ENCODE measurements at regions not wholly inside any gene's neighbourhood (a gene's known extent, or its start where the extent isn't known, plus 50 kb on each side); places are given as distances from the start of the nearest gene placed in this dataset.

GRCh38 chr21:23951251-23951650 is 1656.0 kb downstream of the MRPL39 start:
- TF ChIP-seq ZBTB7A (IDR thresholded peaks at IDR 0.05; ENCODE audit: low read depth) (no peak), TEAD4 (IDR thresholded peaks at IDR 0.05) (no peak), TAF1 (IDR thresholded peaks at IDR 0.05; ENCODE audit: low read depth) (no peak), FOXM1 (IDR thresholded peaks at IDR 0.05; ENCODE audit: borderline replicate concordance, low read depth) (no peak), TCF12 (IDR thresholded peaks at IDR 0.05; ENCODE audit: low read depth) (no peak), CEBPB (IDR thresholded peaks at IDR 0.05) (no peak), EP300 (IDR thresholded peaks at IDR 0.05; ENCODE audit: borderline replicate concordance) (no peak), EGR1 (IDR thresholded peaks at IDR 0.05) (no peak), YY1 (IDR thresholded peaks at IDR 0.05; ENCODE audit: low read depth) (no peak), CREB1 (IDR thresholded peaks at IDR 0.05; ENCODE audit: low read depth) (no peak)

GRCh38 chr21:23950344-23950743 is 1656.9 kb downstream of the MRPL39 start:
- TF ChIP-seq NFIC (IDR thresholded peaks at IDR 0.05): no peak
- TF ChIP-seq CEBPB (IDR thresholded peaks at IDR 0.05): no peak
- no peak for TF ChIP-seq TCF12 (IDR thresholded peaks at IDR 0.05; ENCODE audit: low read depth)
- no peak for TF ChIP-seq TEAD4 (IDR thresholded peaks at IDR 0.05)
- TF ChIP-seq USF1 (IDR thresholded peaks at IDR 0.05): no peak
- no peak for TF ChIP-seq YY1 (IDR thresholded peaks at IDR 0.05; ENCODE audit: low read depth)
- no peak for TF ChIP-seq REST (IDR thresholded peaks at IDR 0.05; ENCODE audit: low read depth)
- TF ChIP-seq EP300 (IDR thresholded peaks at IDR 0.05; ENCODE audit: borderline replicate concordance): no peak
- TF ChIP-seq TAF1 (IDR thresholded peaks at IDR 0.05; ENCODE audit: low read depth): no peak
- no peak for TF ChIP-seq CREB1 (IDR thresholded peaks at IDR 0.05; ENCODE audit: low read depth)

GRCh38 chr21:23949493-23949892 is 1657.8 kb downstream of the MRPL39 start:
- TF ChIP-seq ZBTB7A (IDR thresholded peaks at IDR 0.05; ENCODE audit: low read depth) (no peak), MAX (IDR thresholded peaks at IDR 0.05) (no peak), USF1 (IDR thresholded peaks at IDR 0.05) (no peak), TCF12 (IDR thresholded peaks at IDR 0.05; ENCODE audit: low read depth) (no peak), TEAD4 (IDR thresholded peaks at IDR 0.05) (no peak), RAD21 (IDR thresholded peaks at IDR 0.05; ENCODE audit: low read depth) (no peak), REST (IDR thresholded peaks at IDR 0.05; ENCODE audit: low read depth) (no peak), TAF1 (IDR thresholded peaks at IDR 0.05; ENCODE audit: low read depth) (no peak), EP300 (IDR thresholded peaks at IDR 0.05; ENCODE audit: borderline replicate concordance) (no peak), YY1 (IDR thresholded peaks at IDR 0.05; ENCODE audit: low read depth) (no peak), EGR1 (IDR thresholded peaks at IDR 0.05) (no peak), CREB1 (IDR thresholded peaks at IDR 0.05; ENCODE audit: low read depth) (no peak), NFIC (IDR thresholded peaks at IDR 0.05) (no peak), CEBPB (IDR thresholded peaks at IDR 0.05) (no peak), FOXM1 (IDR thresholded peaks at IDR 0.05; ENCODE audit: borderline replicate concordance, low read depth) (no peak)

GRCh38 chr21:23939369-23940065 is 1667.8 kb downstream of the MRPL39 start:
- no peak for TF ChIP-seq TCF12 (IDR thresholded peaks at IDR 0.05; ENCODE audit: low read depth)
- TF ChIP-seq ZBTB7A (IDR thresholded peaks at IDR 0.05; ENCODE audit: low read depth): no peak
- TF ChIP-seq EGR1 (IDR thresholded peaks at IDR 0.05): no peak
- TF ChIP-seq MAX (IDR thresholded peaks at IDR 0.05): no peak
- no peak for TF ChIP-seq FOXM1 (IDR thresholded peaks at IDR 0.05; ENCODE audit: borderline replicate concordance, low read depth)
- no peak for TF ChIP-seq USF1 (IDR thresholded peaks at IDR 0.05)
- no peak for TF ChIP-seq TAF1 (IDR thresholded peaks at IDR 0.05; ENCODE audit: low read depth)

GRCh38 chr21:23936991-23937390 is 1670.3 kb downstream of the MRPL39 start:
- TF ChIP-seq NFIC (IDR thresholded peaks at IDR 0.05): no peak
- no peak for TF ChIP-seq TAF1 (IDR thresholded peaks at IDR 0.05; ENCODE audit: low read depth)
- no peak for TF ChIP-seq CREB1 (IDR thresholded peaks at IDR 0.05; ENCODE audit: low read depth)
- no peak for TF ChIP-seq FOXM1 (IDR thresholded peaks at IDR 0.05; ENCODE audit: borderline replicate concordance, low read depth)
- TF ChIP-seq REST (IDR thresholded peaks at IDR 0.05; ENCODE audit: low read depth): no peak
- TF ChIP-seq ZBTB7A (IDR thresholded peaks at IDR 0.05; ENCODE audit: low read depth): no peak
- TF ChIP-seq USF1 (IDR thresholded peaks at IDR 0.05): no peak
- no peak for TF ChIP-seq TEAD4 (IDR thresholded peaks at IDR 0.05)
- TF ChIP-seq CEBPB (IDR thresholded peaks at IDR 0.05): no peak
